HepG2 (cell line): ENCODE measurements at regions not wholly inside any gene's neighbourhood (a gene's known extent, or its start where the extent isn't known, plus 50 kb on each side); places are given as distances from the start of the nearest gene placed in this dataset.

Source experiments
- ATAC-seq: fragments of 200-7000 bp; cut with Tn5 transposase; 3 replicates; pipeline ENCODE4 v1.9.1; 2020; ENCODE audit warnings: mild to moderate bottlenecking, moderate library complexity
- BruUV-seq: library from RNA; stranded (reverse); fragments of 400-500 nt; replicated peaks from 2 replicates; lab custom pipeline; 2021; lab: Mats Ljungman, UMichigan
- CTCF ChIA-PET: fragments of 300-600 bp; formaldehyde crosslinking; extraction: SDS; loops from one replicate; lab custom pipeline; 2021; ENCODE audit warnings: low total read pairs, inconsistent platforms, low intra/inter-chr PET ratio; lab: Yijun Ruan, JAX
- POLR2A ChIA-PET: fragments of 350-600 bp; sonication (Branson Sonifier 250); formaldehyde crosslinking; loops from one replicate; lab custom pipeline; 2020; ENCODE audit warnings: antibody characterized with exemption, inconsistent platforms; lab: Yijun Ruan, JAX
- DNase-seq: peaks from one replicate; pipeline ENCODE4 v3.0.0-alpha.2; 2015; ENCODE audit warnings: low spot score
- FAIRE-seq: peaks from 3 replicates; lab custom pipeline; 2011; peaks lifted over from hg19 to GRCh38; lab: Jason Lieb, UNC
- H2AFZ ChIP-seq: one replicate; pipeline ENCODE4 v1.6.1; 2011; ENCODE audit warnings: low read length, inconsistent platforms
- H3K27ac ChIP-seq: fragments of 300-600 bp; 3 replicates; pipeline ENCODE4 v1.8.0; 2011; ENCODE audit warnings: mixed run types, mild to moderate bottlenecking, mixed read lengths, low read length, inconsistent platforms; ENCODE audit not compliant: insufficient read depth; ENCODE audit errors: extremely low read length
- H3K27me3 ChIP-seq, 2 experiments: fragments of 200-600 bp in 1 of 2; 2 replicates in 1 of 2; 3 replicates in 1 of 2; pipeline versions ENCODE4 v1.6.0 to v1.8.0; 2011; ENCODE audit warnings: low read length in 2 of 2, mild to moderate bottlenecking in 2 of 2, moderate library complexity in 2 of 2, inconsistent platforms in 1 of 2; ENCODE audit not compliant: insufficient read depth in 2 of 2, control insufficient read depth in 1 of 2
- H3K36me3 ChIP-seq, 2 experiments: fragments of 200-600 bp in 1 of 2; replicated peaks in 1 of 2; 2 replicates in 1 of 2; 3 replicates in 1 of 2; pipeline versions ENCODE4 v1.5.1 to v1.8.0; 2011; ENCODE audit warnings: low read length in 2 of 2, inconsistent platforms in 1 of 2; ENCODE audit not compliant: insufficient read depth in 2 of 2, control insufficient read depth in 1 of 2
- H3K4me1 ChIP-seq: 2 replicates; pipeline ENCODE4 v1.5.1; 2012; ENCODE audit warnings: low read length, inconsistent platforms; ENCODE audit not compliant: insufficient read depth
- H3K4me2 ChIP-seq: 2 replicates; pipeline ENCODE4 v1.6.0; 2011; ENCODE audit warnings: low read depth, low read length, inconsistent platforms
- H3K4me3 ChIP-seq, 3 experiments: fragments of 200-600 bp in 1 of 3; sonication (generic), shearing (Covaris generic) in 1 of 3; replicated peaks in 1 of 3; 2 replicates each; pipeline ENCODE4 v1.5.1; 2011 to 2016; ENCODE audit warnings: low read length in 3 of 3, inconsistent platforms in 2 of 3, low read depth in 2 of 3, mild to moderate bottlenecking in 2 of 3, control low read depth in 1 of 3, mixed read lengths in 1 of 3; ENCODE audit not compliant: insufficient read depth in 1 of 3
- H3K79me2 ChIP-seq: one replicate; pipeline ENCODE4 v1.6.1; 2011; ENCODE audit warnings: low read length, inconsistent platforms; ENCODE audit not compliant: insufficient read depth
- H3K9ac ChIP-seq: 2 replicates; pipeline ENCODE4 v1.6.0; 2011; ENCODE audit warnings: mild to moderate bottlenecking, low read depth, low read length, inconsistent platforms; ENCODE audit not compliant: insufficient read depth
- H3K9me3 ChIP-seq: 2 replicates; pipeline ENCODE4 v1.5.1; 2012; ENCODE audit warnings: mild to moderate bottlenecking, low read length
- H4K20me1 ChIP-seq: 2 replicates; pipeline ENCODE4 v1.6.0; 2011; ENCODE audit warnings: inconsistent platforms, mild to moderate bottlenecking, low read length, moderate library complexity; ENCODE audit not compliant: insufficient read depth
- CEBPB ChIP-seq: IDR thresholded peaks from 2 replicates; pipeline ENCODE4 v1.6.1; 2011; ENCODE audit warnings: low read depth, low read length, improper control_type of control experiment, borderline replicate concordance
- CEBPG ChIP-seq: IDR thresholded peaks from 2 replicates; pipeline ENCODE4 v1.6.1; 2016
- DNMT1 ChIP-seq: sonication (generic); formaldehyde crosslinking; IDR thresholded peaks from 2 replicates; pipeline ENCODE4 v1.5.1; 2020; ENCODE audit warnings: mild to moderate bottlenecking, missing genetic modification reagents
- HNRNPLL ChIP-seq: fragments of 200-400 bp; formaldehyde crosslinking; IDR thresholded peaks from 2 replicates; pipeline ENCODE4 v1.6.1; 2017; ENCODE audit warnings: mild to moderate bottlenecking, low read depth, low read length; ENCODE audit not compliant: poor library complexity, severe bottlenecking
- HOXA9 ChIP-seq: sonication (generic); formaldehyde crosslinking; IDR thresholded peaks from 2 replicates; pipeline ENCODE4 v1.8.1; 2022; ENCODE audit warnings: missing genetic modification reagents, mild to moderate bottlenecking, moderate library complexity, borderline replicate concordance
- NFE2L2 ChIP-seq: fragments of 150-350 bp; IDR thresholded peaks from 2 replicates; pipeline ENCODE4 v1.6.1; 2014; ENCODE audit warnings: low read length
- SIX4 ChIP-seq: sonication (generic); formaldehyde crosslinking; IDR thresholded peaks from 2 replicates; pipeline ENCODE4 v1.4.0; 2020; ENCODE audit warnings: missing genetic modification reagents
- THAP11 ChIP-seq: IDR thresholded peaks from 2 replicates; pipeline ENCODE4 v1.6.1; 2016; ENCODE audit warnings: missing biosample characterization, missing genetic modification reagents
- ZNF253 ChIP-seq: sonication (generic); formaldehyde crosslinking; IDR thresholded peaks from 2 replicates; pipeline ENCODE4 v1.8.0; 2022; ENCODE audit warnings: mild to moderate bottlenecking, missing genetic modification reagents, borderline replicate concordance
- ZNF569 ChIP-seq: sonication (generic); formaldehyde crosslinking; IDR thresholded peaks from 2 replicates; pipeline ENCODE4 v1.5.0; 2020; ENCODE audit warnings: mild to moderate bottlenecking, missing genetic modification reagents, moderate library complexity, borderline replicate concordance
- ZNF589 ChIP-seq: sonication (generic); formaldehyde crosslinking; conservative IDR thresholded peaks from 2 replicates; pipeline ENCODE4 v1.8.0; 2022; ENCODE audit warnings: mild to moderate bottlenecking, moderate library complexity, missing genetic modification reagents
- ZNF782 ChIP-seq: sonication (generic); formaldehyde crosslinking; IDR thresholded peaks from 2 replicates; pipeline ENCODE4 v1.4.0; 2020; ENCODE audit warnings: missing genetic modification reagents, mild to moderate bottlenecking, borderline replicate concordance
- ZSCAN29 ChIP-seq: sonication (generic); formaldehyde crosslinking; conservative IDR thresholded peaks from 2 replicates; pipeline ENCODE4 v1.4.0; 2020; ENCODE audit warnings: mild to moderate bottlenecking, missing genetic modification reagents
- WGBS: methylation state at CpG from one replicate; pipeline ENCODE4 v1.1.6; 2017; ENCODE audit warnings: low lambda C conversion rate; 5-methylcytosine and 5-hydroxymethylcytosine counted together
- in situ Hi-C: cut with HindIII; loops from 2 replicates; pipeline ENCODE4 v1.10.0; 2017; ENCODE audit warnings: low pct_unique_long_range_greater_than_20kb; ENCODE audit not compliant: extremely low pct_ligation_motif_present
- intact Hi-C: fragments of 100-400 bp; cut with micrococcal nuclease; formaldehyde crosslinking; loops from one replicate; pipeline ENCODE4 v1.10.0; 2022; ENCODE audit not compliant: unreplicated experiment
- TF ChIP-seq, protein P1 (sequence below): sonication (generic); formaldehyde crosslinking; IDR thresholded peaks from 2 replicates; pipeline ENCODE4 v1.4.0; 2020; ENCODE audit warnings: mild to moderate bottlenecking, missing genetic modification reagents

DNA sequence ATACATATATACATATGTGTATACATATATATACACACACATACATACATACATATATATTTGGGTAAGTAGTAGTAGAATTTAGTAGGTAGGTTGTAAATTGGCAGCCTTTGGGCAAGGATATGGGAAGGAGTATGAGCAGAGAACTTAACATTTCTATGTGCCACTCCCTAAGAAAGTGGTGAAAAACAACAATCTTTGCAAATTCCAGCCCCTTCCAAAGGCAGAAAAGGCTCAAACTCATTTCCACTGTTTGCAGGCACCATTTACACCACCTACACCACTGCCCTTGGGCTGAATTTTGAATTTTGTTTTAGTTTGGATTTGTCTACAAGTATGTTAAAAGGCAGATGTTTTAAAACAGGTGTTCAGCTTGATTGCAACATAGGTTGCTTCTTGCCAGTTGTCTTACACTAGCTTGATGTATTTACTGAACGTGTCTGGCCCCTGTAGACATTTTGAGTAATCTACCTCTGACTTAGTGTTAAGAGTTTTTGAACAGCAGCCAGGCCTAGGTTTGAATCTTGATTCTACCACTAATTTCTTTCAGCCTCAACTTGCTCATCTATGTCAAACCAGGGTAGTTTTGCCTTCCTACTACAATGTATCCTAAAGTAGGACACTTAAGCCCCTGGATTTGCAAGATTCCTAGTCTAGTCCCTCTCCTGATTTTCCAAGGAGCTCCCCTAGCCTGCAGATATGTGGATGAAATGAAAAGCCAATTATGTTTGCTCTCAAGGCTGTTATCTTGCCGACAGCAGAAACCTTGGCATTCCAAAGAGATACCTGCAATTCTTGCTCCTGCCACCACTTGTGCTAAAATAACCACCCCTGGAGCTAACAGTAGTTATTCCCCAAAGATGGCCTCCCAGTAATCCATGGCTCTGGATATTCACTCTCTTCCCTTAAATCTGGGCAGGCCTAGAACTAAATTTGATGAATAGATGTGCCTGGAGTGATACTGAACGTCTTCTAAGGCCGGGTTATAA, 156.2 kb upstream of the SLC44A1 start:
- H3K27me3 ChIP-seq: no peaks in the 10 kb centered on the region
- H3K4me1 ChIP-seq: peaks cover 22% of the 10 kb centered on the region
- H3K36me3 ChIP-seq: no peaks in the 10 kb centered on the region
- H2AFZ ChIP-seq: no peak overlapping the region
- no peaks in the 10 kb centered on the region for H3K9me3 ChIP-seq
- intact Hi-C loops: no loop called here
- H4K20me1 ChIP-seq: no peaks in the 10 kb centered on the region
- 36% methylated on average over 3 of the region's 4 CpGs for WGBS
- POLR2A ChIA-PET: no interaction called here
- BruUV-seq: no TSS peak
- no peak overlapping the region for H3K27ac ChIP-seq
- FAIRE-seq: no peak
- CTCF ChIA-PET: no interaction called here
- in situ Hi-C loops: no loop called here
- no peaks in the 10 kb centered on the region for H3K79me2 ChIP-seq
- DNase-seq: no peak
- 0 out of 2 replicates have a peak, but pooled peaks have one; percentile 19 for TF ChIP-seq CEBPG (CRISPR knock-in tag)
- peak; percentile 49; the same call in 1 of the 2 replicates for TF ChIP-seq CEBPB
- no peak for TF ChIP-seq HOXA9 (CRISPR knock-in tag)
- TF ChIP-seq, all 625 proteins: peak for 2
- Histone ChIP-seq H3K4me2 (no peak overlapping the region), H3K4me3 (no peak overlapping the region), H3K9ac (no peak overlapping the region)
- ATAC-seq: peak; percentile 65

DNA sequence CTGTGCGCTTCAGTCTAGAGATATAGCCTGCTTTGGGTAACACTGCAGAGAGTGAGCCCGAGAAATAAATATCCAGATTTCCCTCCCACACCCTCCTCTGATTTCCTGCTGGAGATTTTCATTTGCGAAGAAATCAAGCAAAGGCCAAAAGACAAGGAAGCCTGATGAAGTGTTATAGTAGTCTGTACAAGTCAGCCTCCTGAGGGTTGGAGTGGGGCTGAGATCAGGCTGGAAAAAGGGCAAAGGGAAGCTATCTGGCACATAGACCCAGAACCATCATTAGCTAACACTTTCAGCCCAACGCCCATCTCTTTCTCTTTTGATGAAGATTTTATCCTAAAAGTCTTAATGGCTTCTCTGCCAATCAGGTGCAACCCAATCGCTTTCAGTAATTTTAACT, 154.6 kb upstream of the SLC44A1 start:
- Histone ChIP-seq H3K36me3 (no peaks in the 10 kb centered on the region), H3K4me1 (peaks cover 17% of the 10 kb centered on the region), H3K79me2 (no peaks in the 10 kb centered on the region), H3K27me3 (no peaks in the 10 kb centered on the region), H3K4me3 (no peak overlapping the region), H2AFZ (no peak overlapping the region), H4K20me1 (no peaks in the 10 kb centered on the region), H3K4me2 (no peak overlapping the region), H3K9me3 (no peaks in the 10 kb centered on the region), H3K27ac (no peak overlapping the region), H3K9ac (no peak overlapping the region)
- intact Hi-C loops (no loop called here), in situ Hi-C loops (no loop called here)
- FAIRE-seq: no peak
- BruUV-seq: no TSS peak
- WGBS: 65% methylated on average over 5 of the region's 5 CpGs
- ChIA-PET POLR2A (no interaction called here), CTCF (no interaction called here)
- ATAC-seq: no peak
- no peak for DNase-seq
- no peak for TF ChIP-seq NFE2L2
- no peak for TF ChIP-seq ZNF589
- TF ChIP-seq ZSCAN29 (CRISPR knock-in tag): no peak
- no peak for TF ChIP-seq HNRNPLL
- TF ChIP-seq ZNF253 (CRISPR knock-in tag): no peak
- TF ChIP-seq, protein P1, sequence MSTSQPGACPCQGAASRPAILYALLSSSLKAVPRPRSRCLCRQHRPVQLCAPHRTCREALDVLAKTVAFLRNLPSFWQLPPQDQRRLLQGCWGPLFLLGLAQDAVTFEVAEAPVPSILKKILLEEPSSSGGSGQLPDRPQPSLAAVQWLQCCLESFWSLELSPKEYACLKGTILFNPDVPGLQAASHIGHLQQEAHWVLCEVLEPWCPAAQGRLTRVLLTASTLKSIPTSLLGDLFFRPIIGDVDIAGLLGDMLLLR (CRISPR knock-in tag): no peak
- TF ChIP-seq SIX4 (CRISPR knock-in tag): no peak
- no peak for TF ChIP-seq THAP11 (CRISPR knock-in tag)
- TF ChIP-seq ZNF782 (CRISPR knock-in tag): no peak
- no peak for TF ChIP-seq DNMT1 (CRISPR knock-in tag)
- TF ChIP-seq ZNF569 (CRISPR knock-in tag): no peak
